Osteoblast (primary cell): ENCODE measurements at regions not wholly inside any gene's neighbourhood (a gene's known extent, or its start where the extent isn't known, plus 50 kb on each side); places are given as distances from the start of the nearest gene placed in this dataset.

Source experiments
- DNase-seq: peaks from one replicate; pipeline ENCODE4 v3.0.0; 2011; ENCODE audit warnings: low spot score, mixed read lengths; ENCODE audit not compliant: insufficient read length; ENCODE audit errors: missing footprints
- H2AFZ ChIP-seq: 2 replicates; pipeline ENCODE4 v1.6.0; 2011; ENCODE audit warnings: mild to moderate bottlenecking, low read length
- H3K27ac ChIP-seq: 2 replicates; pipeline ENCODE4 v1.5.1; 2011; ENCODE audit warnings: mild to moderate bottlenecking, low read depth, low read length, moderate library complexity
- H3K27me3 ChIP-seq: 2 replicates; pipeline ENCODE4 v1.6.0; 2012; ENCODE audit warnings: mild to moderate bottlenecking, control low read depth, inconsistent platforms, low read length, moderate library complexity; ENCODE audit not compliant: insufficient read depth
- H3K36me3 ChIP-seq: 2 replicates; pipeline ENCODE4 v1.5.1; 2011; ENCODE audit warnings: mild to moderate bottlenecking, low read length, control low read depth, moderate library complexity; ENCODE audit not compliant: insufficient read depth
- H3K4me1 ChIP-seq: 2 replicates; pipeline ENCODE4 v1.5.1; 2011; ENCODE audit warnings: mild to moderate bottlenecking, low read length, control low read depth, moderate library complexity; ENCODE audit not compliant: insufficient read depth
- H3K4me2 ChIP-seq: 2 replicates; pipeline ENCODE4 v1.6.0; 2011; ENCODE audit warnings: mild to moderate bottlenecking, low read length; ENCODE audit not compliant: insufficient read depth
- H3K4me3 ChIP-seq: fragments of 200-600 bp; sonication (generic); 3 replicates; pipeline ENCODE4 v1.5.1; 2012; ENCODE audit warnings: mild to moderate bottlenecking, low read length, inconsistent platforms; ENCODE audit not compliant: insufficient read depth
- H3K79me2 ChIP-seq: 2 replicates; pipeline ENCODE4 v1.6.0; 2012; ENCODE audit warnings: mild to moderate bottlenecking, low read length, control low read depth, inconsistent platforms; ENCODE audit not compliant: insufficient read depth
- H3K9me3 ChIP-seq: 2 replicates; pipeline ENCODE4 v1.5.1; 2011; ENCODE audit warnings: low read depth, low read length, control low read depth
- H4K20me1 ChIP-seq: 2 replicates; pipeline ENCODE4 v1.6.0; 2012; ENCODE audit warnings: mild to moderate bottlenecking, low read length, control low read depth; ENCODE audit not compliant: insufficient read depth
- CTCF ChIP-seq: IDR thresholded peaks from 2 replicates; pipeline ENCODE4 v1.5.1; 2011; ENCODE audit warnings: mild to moderate bottlenecking, low read depth, low read length, moderate library complexity; ENCODE audit errors: extremely low read depth

GRCh38 chr11:15547685-15548084 lies 433.0 kb downstream of the INSC start:
- Histone ChIP-seq H3K36me3 (no peaks in the 10 kb centered on the region), H3K4me1 (no peaks in the 10 kb centered on the region), H3K79me2 (no peaks in the 10 kb centered on the region), H3K27me3 (no peaks in the 10 kb centered on the region), H3K27ac (no peak overlapping the region), H3K4me3 (no peak overlapping the region), H3K4me2 (no peak overlapping the region), H3K9me3 (no peaks in the 10 kb centered on the region), H4K20me1 (no peaks in the 10 kb centered on the region), H2AFZ (no peak overlapping the region)
- no peak for DNase-seq
- no peak for TF ChIP-seq CTCF

DNA sequence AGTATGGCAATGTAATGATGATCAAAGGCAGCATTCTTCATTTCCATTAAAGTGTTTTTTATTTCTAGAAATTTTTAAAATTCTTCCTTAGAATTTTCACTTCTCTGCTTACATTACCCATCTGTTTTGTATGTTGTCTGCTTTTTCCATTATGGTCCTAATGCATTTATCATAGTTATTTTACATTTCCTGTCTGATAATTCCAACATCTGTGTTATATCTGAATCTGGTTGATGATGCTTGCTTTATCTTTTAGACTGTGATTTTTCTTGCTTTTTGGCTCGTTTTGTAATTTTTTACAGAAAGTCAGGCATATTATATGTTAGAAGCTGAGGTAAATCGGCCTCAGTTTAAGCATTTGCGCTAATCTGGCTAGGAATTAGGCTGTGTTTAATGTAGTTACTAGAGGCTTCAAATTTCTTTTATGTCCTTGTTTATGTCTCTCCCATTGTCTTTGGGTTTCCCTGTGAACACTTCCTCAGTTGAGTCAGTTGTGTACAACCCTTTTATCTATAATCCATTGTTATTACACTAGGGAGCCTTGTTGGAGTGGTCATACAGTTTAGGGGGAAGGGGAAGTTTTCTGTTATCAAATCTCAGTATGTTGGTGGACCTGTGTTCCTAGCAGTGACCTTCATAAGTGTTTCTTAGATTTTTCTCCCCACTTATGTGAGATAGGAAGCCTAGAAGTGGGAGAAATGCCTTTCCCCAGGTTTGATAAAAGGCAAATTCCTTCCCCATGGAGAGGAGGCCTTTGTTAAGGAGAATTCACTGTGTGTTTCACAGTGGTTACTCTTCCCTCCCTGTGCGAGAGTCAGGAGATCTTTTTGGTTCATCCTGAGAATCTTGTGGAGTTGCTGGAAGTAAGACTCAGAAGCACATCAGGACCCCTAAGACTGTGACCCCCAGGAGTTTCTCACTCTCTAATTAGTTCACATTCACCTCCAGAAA lies 437.5 kb downstream of the INSC start:
- Histone ChIP-seq H3K79me2 (no peaks in the 10 kb centered on the region), H3K27ac (no peak overlapping the region), H3K36me3 (no peaks in the 10 kb centered on the region), H3K4me1 (no peaks in the 10 kb centered on the region), H4K20me1 (no peaks in the 10 kb centered on the region), H3K27me3 (no peaks in the 10 kb centered on the region), H3K9me3 (no peaks in the 10 kb centered on the region), H3K4me2 (no peak overlapping the region), H2AFZ (no peak overlapping the region), H3K4me3 (no peak overlapping the region)
- DNase-seq, result peak; percentile 68
- TF ChIP-seq CTCF, result no peak

DNA sequence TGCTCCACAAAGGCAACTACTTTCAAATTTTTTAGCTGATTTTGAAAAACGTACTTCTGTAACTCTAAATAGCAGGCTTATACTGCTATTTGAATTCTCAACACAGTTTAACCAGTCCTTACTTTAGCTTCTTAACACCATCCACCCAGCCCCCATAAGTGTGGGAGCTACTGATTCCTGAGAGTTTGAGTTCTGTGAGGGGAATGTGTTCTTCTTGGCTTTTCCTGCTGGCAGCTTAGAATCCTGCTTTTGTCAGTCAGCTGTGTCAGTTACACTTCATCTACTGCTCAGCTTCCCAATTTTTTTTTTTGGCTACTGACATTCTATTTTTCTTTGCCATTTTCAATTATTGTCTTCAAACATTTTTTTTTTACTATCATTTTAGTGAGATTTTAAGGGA lies 440.4 kb downstream of the INSC start:
- no peak overlapping the region for H3K4me3 ChIP-seq
- no peaks in the 10 kb centered on the region for H3K36me3 ChIP-seq
- no peaks in the 10 kb centered on the region for H3K79me2 ChIP-seq
- no peaks in the 10 kb centered on the region for H4K20me1 ChIP-seq
- DNase-seq, result no peak
- H3K4me2 ChIP-seq, result no peak overlapping the region
- no peak for TF ChIP-seq CTCF
- no peaks in the 10 kb centered on the region for H3K9me3 ChIP-seq
- H3K27me3 ChIP-seq, result no peaks in the 10 kb centered on the region
- H3K27ac ChIP-seq, result no peak overlapping the region
- H3K4me1 ChIP-seq, result no peaks in the 10 kb centered on the region
- H2AFZ ChIP-seq, result no peak overlapping the region

DNA sequence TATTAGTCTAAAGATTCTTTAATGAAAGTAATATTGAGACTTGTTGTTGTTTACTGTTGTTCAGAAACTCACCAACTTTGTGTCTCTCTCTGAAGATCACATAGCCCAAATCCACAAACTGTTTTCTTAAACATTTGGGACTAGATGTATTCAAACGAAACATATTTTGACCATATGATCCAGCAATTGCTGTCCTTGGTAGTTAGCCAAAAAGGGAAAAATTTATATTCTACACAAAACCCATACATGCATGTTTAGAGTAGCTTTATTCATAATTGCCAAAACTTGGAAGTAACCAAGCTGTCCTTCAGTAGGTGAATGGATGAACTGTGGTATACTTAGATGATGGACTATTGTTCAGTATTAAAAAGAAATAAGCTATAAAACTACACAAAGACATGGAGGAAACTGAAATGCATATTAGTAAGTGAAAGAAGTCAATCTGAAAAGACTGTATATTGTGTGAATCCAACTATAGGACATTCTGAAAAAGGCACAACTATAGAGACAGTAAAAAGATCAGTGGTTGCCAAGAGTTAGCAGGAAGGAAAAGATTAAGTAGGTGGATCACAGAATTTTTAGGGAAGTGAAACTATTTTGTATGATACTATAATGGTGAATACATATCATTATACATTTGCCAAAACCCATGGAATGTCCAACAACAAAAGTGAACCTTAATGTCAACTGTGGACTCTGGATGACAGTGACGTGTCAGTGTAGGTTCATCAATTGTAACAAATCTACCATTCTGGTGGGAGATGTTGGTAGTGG lies 442.9 kb downstream of the INSC start:
- no peak for TF ChIP-seq CTCF

More for the DNA sequence above, 442.9 kb downstream of the INSC start:
- H3K9me3 ChIP-seq, result no peaks in the 10 kb centered on the region
- DNase-seq, result no peak
- H3K4me2 ChIP-seq, result no peak overlapping the region
- H3K27me3 ChIP-seq, result no peaks in the 10 kb centered on the region
- no peaks in the 10 kb centered on the region for H3K36me3 ChIP-seq
- H4K20me1 ChIP-seq, result no peaks in the 10 kb centered on the region
- H3K4me3 ChIP-seq, result no peak overlapping the region
- H3K4me1 ChIP-seq, result no peaks in the 10 kb centered on the region
- H2AFZ ChIP-seq, result no peak overlapping the region
- no peak overlapping the region for H3K27ac ChIP-seq
- H3K79me2 ChIP-seq, result no peaks in the 10 kb centered on the region
